ENCODE measurements at regions not wholly inside any gene's neighbourhood (a gene's known extent, or its start where the extent isn't known, plus 50 kb on each side); places are given as distances from the start of the nearest gene placed in this dataset.

DNA sequence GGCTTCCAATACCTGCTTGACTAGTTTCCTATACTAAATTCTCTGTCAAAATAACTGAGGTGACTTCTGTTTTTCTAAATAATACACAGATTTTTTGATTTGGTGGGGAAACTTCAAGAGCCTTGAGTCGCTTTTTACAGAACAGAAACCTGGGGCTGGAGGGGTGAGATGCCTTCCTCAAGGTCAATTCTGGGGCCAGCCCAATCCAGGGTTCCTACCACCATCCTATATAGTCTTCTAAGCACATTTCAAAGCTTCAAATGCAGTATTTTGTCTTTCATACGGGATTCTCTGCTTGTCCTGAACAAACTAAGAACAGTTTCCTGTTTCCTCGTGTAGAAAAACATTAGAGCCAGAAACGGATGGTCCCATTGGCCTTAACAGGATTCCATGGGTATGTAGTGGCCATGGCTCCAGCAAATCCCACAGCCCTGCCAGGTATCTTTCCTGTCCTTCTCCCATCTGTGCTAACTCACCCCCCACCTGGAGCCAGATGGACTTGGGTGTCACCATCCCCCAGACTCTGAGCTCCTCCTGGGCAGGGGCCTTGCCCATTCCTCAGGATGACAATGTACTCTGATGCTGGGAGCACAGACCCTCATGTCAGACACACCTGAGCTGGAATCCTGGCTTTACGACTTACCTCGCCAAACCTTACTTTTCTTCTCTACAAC lies 146.9 kb downstream of the KLF13 start:
- H3K4me3 ChIP-seq (ENCODE audit: low read depth, low read length): no peak overlapping the region
- TF ChIP-seq, protein P1, sequence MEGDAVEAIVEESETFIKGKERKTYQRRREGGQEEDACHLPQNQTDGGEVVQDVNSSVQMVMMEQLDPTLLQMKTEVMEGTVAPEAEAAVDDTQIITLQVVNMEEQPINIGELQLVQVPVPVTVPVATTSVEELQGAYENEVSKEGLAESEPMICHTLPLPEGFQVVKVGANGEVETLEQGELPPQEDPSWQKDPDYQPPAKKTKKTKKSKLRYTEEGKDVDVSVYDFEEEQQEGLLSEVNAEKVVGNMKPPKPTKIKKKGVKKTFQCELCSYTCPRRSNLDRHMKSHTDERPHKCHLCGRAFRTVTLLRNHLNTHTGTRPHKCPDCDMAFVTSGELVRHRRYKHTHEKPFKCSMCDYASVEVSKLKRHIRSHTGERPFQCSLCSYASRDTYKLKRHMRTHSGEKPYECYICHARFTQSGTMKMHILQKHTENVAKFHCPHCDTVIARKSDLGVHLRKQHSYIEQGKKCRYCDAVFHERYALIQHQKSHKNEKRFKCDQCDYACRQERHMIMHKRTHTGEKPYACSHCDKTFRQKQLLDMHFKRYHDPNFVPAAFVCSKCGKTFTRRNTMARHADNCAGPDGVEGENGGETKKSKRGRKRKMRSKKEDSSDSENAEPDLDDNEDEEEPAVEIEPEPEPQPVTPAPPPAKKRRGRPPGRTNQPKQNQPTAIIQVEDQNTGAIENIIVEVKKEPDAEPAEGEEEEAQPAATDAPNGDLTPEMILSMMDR (IDR thresholded peaks at IDR 0.05; ENCODE audit: insufficient read depth, low read depth, low read length): no peak
- DNase-seq (ENCODE audit: low read depth): no peak

- H3K4me3 ChIP-seq (ENCODE audit: low read depth, low read length): no peak overlapping the region
- no peak for DNase-seq (ENCODE audit: low read depth)
- TF ChIP-seq, protein P1 (IDR thresholded peaks at IDR 0.05; ENCODE audit: insufficient read depth, low read depth, low read length): no peak
Measured at GRCh38 chr15:31474059-31474868, 147.6 kb downstream of the KLF13 start.

DNA sequence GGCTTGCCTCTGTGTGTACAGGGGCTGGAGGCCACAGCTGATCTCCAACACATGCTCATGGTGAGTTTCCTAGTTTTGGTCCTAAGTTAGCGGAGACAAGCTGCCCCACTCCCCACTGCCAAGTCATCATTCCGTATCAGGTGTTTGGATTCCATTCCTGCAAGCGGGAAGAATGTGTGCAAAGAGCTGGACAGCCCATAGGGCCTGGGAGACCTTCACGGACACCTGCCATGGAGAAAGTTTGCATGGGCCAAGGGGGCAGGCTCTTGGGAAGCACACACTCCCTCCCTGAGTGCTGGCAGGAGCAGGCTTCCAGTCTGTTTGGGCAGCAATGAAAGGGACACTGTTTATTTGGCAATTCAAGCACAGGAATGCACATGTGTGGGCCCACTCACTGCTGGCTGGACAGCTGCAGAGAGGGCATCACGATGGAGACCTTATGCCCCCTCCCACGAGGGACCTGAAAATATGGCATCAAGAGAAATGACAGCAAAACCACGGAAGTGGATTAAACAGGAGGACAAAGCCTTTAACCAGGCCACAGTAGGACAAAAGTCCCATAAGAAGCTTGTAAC lies 149.7 kb downstream of the KLF13 start:
- DNase-seq (ENCODE audit: low read depth): no peak
- TF ChIP-seq, protein P1 (IDR thresholded peaks at IDR 0.05; ENCODE audit: insufficient read depth, low read depth, low read length): no peak
- no peak overlapping the region for H3K4me3 ChIP-seq (ENCODE audit: low read depth, low read length)

DNA sequence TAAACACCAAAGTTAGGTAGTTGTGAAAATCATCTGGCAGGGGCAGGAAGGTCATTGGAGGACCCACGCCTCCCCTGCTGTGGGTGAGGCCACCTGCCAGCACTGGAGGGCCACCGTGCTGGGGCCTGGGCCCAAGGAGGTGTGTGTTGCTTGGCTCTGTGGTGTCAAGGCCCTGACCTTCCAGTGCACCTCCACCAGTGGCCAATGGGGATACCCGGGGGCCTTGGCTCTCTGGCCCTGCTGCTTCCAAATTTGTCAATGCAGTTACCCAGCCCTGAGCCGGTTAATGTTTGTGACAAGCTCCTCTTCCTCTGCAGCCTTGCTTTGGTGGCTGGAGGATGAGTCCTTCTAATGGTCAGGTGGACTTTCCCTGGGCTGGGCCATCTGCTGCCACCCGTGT lies 150.2 kb downstream of the KLF13 start:
- no peak overlapping the region for H3K4me3 ChIP-seq (ENCODE audit: low read depth, low read length)
- TF ChIP-seq, protein P1 (IDR thresholded peaks at IDR 0.05; ENCODE audit: insufficient read depth, low read depth, low read length): no peak
- DNase-seq (ENCODE audit: low read depth): no peak

DNA sequence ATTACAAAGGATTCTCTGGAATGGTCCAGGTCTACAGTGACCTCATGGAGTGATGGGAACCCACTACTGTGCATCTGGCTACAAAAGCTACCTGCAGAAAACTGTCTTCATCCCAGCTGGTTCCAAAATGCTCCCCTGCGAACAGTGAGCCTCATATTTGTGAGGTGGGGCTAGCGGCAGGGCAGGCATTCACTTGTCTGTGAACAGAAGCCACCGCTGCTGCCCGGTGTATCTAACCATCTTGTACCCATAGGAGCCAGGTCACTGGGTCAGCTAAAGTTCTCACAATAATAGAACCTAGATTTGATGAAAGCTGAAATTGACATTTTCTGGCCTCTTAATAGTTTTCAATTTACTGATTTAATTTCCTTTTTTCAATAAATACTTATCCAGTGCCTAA lies 150.7 kb downstream of the KLF13 start:
- no peak overlapping the region for H3K4me3 ChIP-seq (ENCODE audit: low read depth, low read length)
- TF ChIP-seq, protein P1 (IDR thresholded peaks at IDR 0.05; ENCODE audit: insufficient read depth, low read depth, low read length): no peak
- DNase-seq (ENCODE audit: low read depth): no peak

GRCh38 chr15:31477851-31478701 lies 151.4 kb downstream of the KLF13 start:
- DNase-seq (ENCODE audit: low read depth): no peak

More at GRCh38 chr15:31477851-31478701, 151.4 kb downstream of the KLF13 start:
- no peak overlapping the region for H3K4me3 ChIP-seq (ENCODE audit: low read depth, low read length)
- TF ChIP-seq, protein P1 (IDR thresholded peaks at IDR 0.05; ENCODE audit: insufficient read depth, low read depth, low read length): no peak

Data from fibroblast of villous mesenchyme (primary cell).